ENCODE measurements at regions not wholly inside any gene's neighbourhood (a gene's known extent, or its start where the extent isn't known, plus 50 kb on each side); places are given as distances from the start of the nearest gene placed in this dataset.
A peak's percentile ranks its signal among the peaks of the same experiment; 100 is the strongest.

GRCh38 chr3:113140876-113141275 lies 70.5 kb upstream of the BOC start:
- DNase-seq: peak; percentile 45

GRCh38 chr3:113141543-113141942 lies 69.8 kb upstream of the BOC start:
- no peak for DNase-seq

- no peak for DNase-seq
Measured at GRCh38 chr3:113142476-113142875, 68.9 kb upstream of the BOC start.

- DNase-seq: no peak
Measured at GRCh38 chr3:113143353-113143752, 68.0 kb upstream of the BOC start.

- DNase-seq: no peak
Measured at GRCh38 chr3:113147681-113148261, 63.6 kb upstream of the BOC start.

GRCh38 chr3:113148284-113148683 lies 63.1 kb upstream of the BOC start:
- DNase-seq: no peak

- no peak for DNase-seq
Measured at GRCh38 chr3:113150250-113150649, 61.1 kb upstream of the BOC start.

- DNase-seq: no peak
Measured at GRCh38 chr3:113151461-113152031, 59.8 kb upstream of the BOC start.

GRCh38 chr3:113152849-113153248 lies 58.5 kb upstream of the BOC start:
- DNase-seq: no peak

GRCh38 chr3:113153499-113154107 lies 57.8 kb upstream of the BOC start:
- DNase-seq: no peak

- no peak for DNase-seq
Measured at GRCh38 chr3:113156816-113157333, 54.5 kb upstream of the BOC start.

GRCh38 chr3:113157408-113158030 lies 53.8 kb upstream of the BOC start:
- DNase-seq: no peak

GRCh38 chr3:113158171-113158570 lies 53.2 kb upstream of the BOC start:
- no peak for DNase-seq

Data from activated CD4-positive, alpha-beta T cell treated with anti-CD3 and anti-CD28 coated beads, Interleukin-10, Interleukin-2, amounts not matched to agents 100 ng/mL and 50 ng/mL, durations not matched to agents 16 hours and 8 hours (primary cell).